ENCODE measurements at regions not wholly inside any gene's neighbourhood (a gene's known extent, or its start where the extent isn't known, plus 50 kb on each side); places are given as distances from the start of the nearest gene placed in this dataset.

- H3K4me3 ChIP-seq (ENCODE audit: low read depth, low read length) = no peak overlapping the region
- TF ChIP-seq CTCF (IDR thresholded peaks at IDR 0.05; ENCODE audit: insufficient read depth, low read depth, low read length) = no peak
- DNase-seq (ENCODE audit: low read depth) = no peak
Observed at GRCh38 chr14:86515195-86515594, 985.3 kb downstream of the FLRT2 start.

GRCh38 chr14:86513564-86513963, 983.6 kb downstream of the FLRT2 start:
- DNase-seq (ENCODE audit: low read depth) = no peak
- no peak for TF ChIP-seq CTCF (IDR thresholded peaks at IDR 0.05; ENCODE audit: insufficient read depth, low read depth, low read length)
- no peak overlapping the region for H3K4me3 ChIP-seq (ENCODE audit: low read depth, low read length)

GRCh38 chr14:86513056-86513455, 983.1 kb downstream of the FLRT2 start:
- H3K4me3 ChIP-seq (ENCODE audit: low read depth, low read length) = no peak overlapping the region
- no peak for TF ChIP-seq CTCF (IDR thresholded peaks at IDR 0.05; ENCODE audit: insufficient read depth, low read depth, low read length)
- DNase-seq (ENCODE audit: low read depth) = no peak

GRCh38 chr14:86510491-86510890, 980.5 kb downstream of the FLRT2 start:
- DNase-seq (ENCODE audit: low read depth) = no peak
- H3K4me3 ChIP-seq (ENCODE audit: low read depth, low read length) = no peak overlapping the region
- no peak for TF ChIP-seq CTCF (IDR thresholded peaks at IDR 0.05; ENCODE audit: insufficient read depth, low read depth, low read length)

- no peak overlapping the region for H3K4me3 ChIP-seq (ENCODE audit: low read depth, low read length)
- TF ChIP-seq CTCF (IDR thresholded peaks at IDR 0.05; ENCODE audit: insufficient read depth, low read depth, low read length) = no peak
- DNase-seq (ENCODE audit: low read depth) = no peak
Observed at GRCh38 chr14:86505808-86506207, 975.9 kb downstream of the FLRT2 start.

GRCh38 chr14:86501611-86502010, 971.7 kb downstream of the FLRT2 start:
- no peak overlapping the region for H3K4me3 ChIP-seq (ENCODE audit: low read depth, low read length)
- TF ChIP-seq CTCF (IDR thresholded peaks at IDR 0.05; ENCODE audit: insufficient read depth, low read depth, low read length) = no peak
- no peak for DNase-seq (ENCODE audit: low read depth)

GRCh38 chr14:86491743-86492142, 961.8 kb downstream of the FLRT2 start:
- no peak overlapping the region for H3K4me3 ChIP-seq (ENCODE audit: low read depth, low read length)
- no peak for DNase-seq (ENCODE audit: low read depth)
- TF ChIP-seq CTCF (IDR thresholded peaks at IDR 0.05; ENCODE audit: insufficient read depth, low read depth, low read length) = no peak

Measured in fibroblast of villous mesenchyme (primary cell).